PC-3 (cell line): ENCODE measurements at regions not wholly inside any gene's neighbourhood (a gene's known extent, or its start where the extent isn't known, plus 50 kb on each side); places are given as distances from the start of the nearest gene placed in this dataset.
"Not testable (repeated sequence)": the region's sequence is repeated elsewhere in the genome, so short reads cannot be mapped to it uniquely, and the experiment has no call there.

Experiments
- ATAC-seq: fragments of 200-7000 bp; cut with Tn5 transposase; 2 replicates; pipeline ENCODE4 v1.9.1; 2020; ENCODE audit warnings: mild to moderate bottlenecking, moderate library complexity
- BruUV-seq: library from RNA; stranded (reverse); fragments of 400-500 nt; replicated peaks from 2 replicates; lab custom pipeline; 2021; lab: Mats Ljungman, UMichigan
- CTCF ChIA-PET: fragments of 300-600 bp; sonication (Branson Sonifier 250); formaldehyde crosslinking; loops from one replicate; lab custom pipeline; 2022; ENCODE audit warnings: antibody characterized with exemption; lab: Charles Lee
- POLR2A ChIA-PET: fragments of 300-600 bp; sonication (Branson Sonifier 250); formaldehyde crosslinking; loops from one replicate; lab custom pipeline; 2022; ENCODE audit warnings: antibody characterized with exemption; ENCODE audit not compliant: unreplicated experiment; lab: Charles Lee
- DNase-seq: peaks from one replicate; pipeline ENCODE4 v3.0.0-alpha.2; 2015
- H2AFZ ChIP-seq: fragments of 300-600 bp; sonication (generic); 2 replicates; pipeline ENCODE4 v1.6.0; 2016; ENCODE audit warnings: antibody characterized with exemption, low read length
- H3F3A ChIP-seq: fragments of 300-600 bp; sonication (generic); one replicate; pipeline ENCODE4 v1.6.0; 2017; ENCODE audit warnings: antibody characterized with exemption, low read length, control low read depth, mild to moderate bottlenecking; ENCODE audit not compliant: unreplicated experiment
- H3K27ac ChIP-seq: fragments of 300-600 bp; sonication (generic); 2 replicates; pipeline ENCODE4 v1.5.1; 2016; ENCODE audit warnings: mild to moderate bottlenecking, low read length
- H3K27me3 ChIP-seq: fragments of 300-600 bp; sonication (generic); 2 replicates; pipeline ENCODE4 v1.6.1; 2016; ENCODE audit warnings: low read length, mixed read lengths
- H3K36me3 ChIP-seq: fragments of 300-600 bp; sonication (generic); 2 replicates; pipeline ENCODE4 v1.6.1; 2016; ENCODE audit warnings: low read depth, mixed run types, low read length, mixed read lengths
- H3K4me1 ChIP-seq: fragments of 300-600 bp; sonication (generic); 2 replicates; pipeline ENCODE4 v1.5.1; 2016; ENCODE audit warnings: low read length; ENCODE audit not compliant: insufficient read depth
- H3K4me2 ChIP-seq: fragments of 300-600 bp; sonication (generic); 2 replicates; pipeline ENCODE4 v1.6.0; 2016; ENCODE audit warnings: low read length
- H3K4me3 ChIP-seq: fragments of 300-600 bp; sonication (generic); 2 replicates; pipeline ENCODE4 v1.5.1; 2016; ENCODE audit warnings: mild to moderate bottlenecking, low read length, mixed read lengths
- H3K79me2 ChIP-seq: fragments of 300-600 bp; sonication (generic); 2 replicates; pipeline ENCODE4 v1.6.1; 2017; ENCODE audit warnings: low read length, mixed read lengths
- H3K9ac ChIP-seq: fragments of 300-600 bp; sonication (generic); 2 replicates; pipeline ENCODE4 v1.6.0; 2016; ENCODE audit warnings: mild to moderate bottlenecking, low read length
- H3K9me2 ChIP-seq: fragments of 300-600 bp; sonication (generic); replicated peaks from 2 replicates; pipeline ENCODE4 v1.6.1; 2016; ENCODE audit warnings: mixed run types, low read length, mixed read lengths
- H3K9me3 ChIP-seq: fragments of 300-600 bp; sonication (generic); 2 replicates; pipeline ENCODE4 v1.6.1; 2016; ENCODE audit warnings: low read length, mixed read lengths
- H4K20me1 ChIP-seq: fragments of 300-600 bp; sonication (generic); 2 replicates; pipeline ENCODE4 v1.6.1; 2016; ENCODE audit warnings: low read length, mixed read lengths
- EZH2 ChIP-seq: fragments of 300-600 bp; sonication (generic); IDR thresholded peaks from one replicate; pipeline ENCODE4 v1.6.1; 2017; ENCODE audit warnings: antibody characterized with exemption, mild to moderate bottlenecking, low read length; ENCODE audit not compliant: unreplicated experiment
- EZH2phosphoT487 ChIP-seq: fragments of 300-600 bp; sonication (generic); IDR thresholded peaks from 2 replicates; pipeline ENCODE4 v1.6.1; 2018; ENCODE audit warnings: mild to moderate bottlenecking, antibody characterized with exemption, low read length, borderline replicate concordance
- intact Hi-C: fragments of 100-400 bp; cut with micrococcal nuclease; formaldehyde crosslinking; loops from 2 replicates; pipeline ENCODE4 v1.9.0; 2023
- TF ChIP-seq, protein P1 (sequence below): fragments of 300-600 bp; sonication (generic); conservative IDR thresholded peaks from 2 replicates; pipeline ENCODE4 v1.5.1; 2017; ENCODE audit warnings: antibody characterized with exemption, low read depth, mild to moderate bottlenecking, low read length

DNA sequence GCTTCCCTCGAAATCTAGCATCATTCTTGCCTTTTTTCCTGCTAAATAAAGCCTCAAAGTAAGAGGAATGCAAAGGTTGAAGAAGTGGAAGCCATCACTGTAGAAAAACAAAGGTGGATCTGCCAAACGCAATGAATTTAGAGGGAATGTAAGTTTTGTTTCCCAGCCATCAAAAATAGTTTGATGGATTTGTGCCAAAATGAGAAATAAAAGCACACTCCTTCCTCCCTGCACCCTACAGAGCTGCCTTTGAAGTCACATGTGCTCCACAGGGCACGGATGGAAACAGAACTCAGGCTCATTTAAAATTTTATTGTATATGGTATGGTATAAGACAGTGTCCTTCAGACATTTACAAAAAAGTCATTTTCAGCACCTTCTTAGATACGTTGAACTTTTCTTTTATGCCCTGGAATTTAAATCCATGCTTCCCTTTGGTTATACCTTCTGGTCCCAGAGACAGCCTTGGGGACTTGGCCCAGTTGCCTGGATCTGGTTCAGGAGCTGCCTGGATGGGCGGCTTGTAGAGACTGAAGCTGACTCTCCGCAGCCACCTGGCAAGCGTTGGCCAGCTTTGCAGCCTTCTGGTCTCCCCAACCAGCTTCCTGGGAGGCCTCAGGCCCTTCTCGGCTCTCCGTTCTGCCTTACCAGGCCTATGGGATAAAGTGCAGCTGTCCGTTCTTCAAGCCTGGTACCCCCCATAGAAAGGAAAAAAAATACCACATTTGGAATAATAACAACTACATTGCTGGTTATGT, 228.5 kb upstream of the NEBL start:
- Histone ChIP-seq H3K4me3 (no peak overlapping the region), H3K4me2 (no peak overlapping the region), H3K4me1 (no peaks in the 10 kb centered on the region), H3K79me2 (no peaks in the 10 kb centered on the region), H3K9me2 (no peaks in the 10 kb centered on the region), H3K9me3 (no peaks in the 10 kb centered on the region), H3K36me3 (no peaks in the 10 kb centered on the region), H4K20me1 (no peaks in the 10 kb centered on the region), H3K9ac (no peak overlapping the region), H2AFZ (no peak overlapping the region), H3F3A (no peaks in the 10 kb centered on the region), H3K27ac (no peak overlapping the region), H3K27me3 (no peaks in the 10 kb centered on the region)
- DNase-seq (no peak), ATAC-seq (no peak)
- CTCF ChIA-PET: no interaction called here
- POLR2A ChIA-PET: no interaction called here
- no TSS peak for BruUV-seq
- intact Hi-C loops: no loop called here
- TF ChIP-seq, protein P1, sequence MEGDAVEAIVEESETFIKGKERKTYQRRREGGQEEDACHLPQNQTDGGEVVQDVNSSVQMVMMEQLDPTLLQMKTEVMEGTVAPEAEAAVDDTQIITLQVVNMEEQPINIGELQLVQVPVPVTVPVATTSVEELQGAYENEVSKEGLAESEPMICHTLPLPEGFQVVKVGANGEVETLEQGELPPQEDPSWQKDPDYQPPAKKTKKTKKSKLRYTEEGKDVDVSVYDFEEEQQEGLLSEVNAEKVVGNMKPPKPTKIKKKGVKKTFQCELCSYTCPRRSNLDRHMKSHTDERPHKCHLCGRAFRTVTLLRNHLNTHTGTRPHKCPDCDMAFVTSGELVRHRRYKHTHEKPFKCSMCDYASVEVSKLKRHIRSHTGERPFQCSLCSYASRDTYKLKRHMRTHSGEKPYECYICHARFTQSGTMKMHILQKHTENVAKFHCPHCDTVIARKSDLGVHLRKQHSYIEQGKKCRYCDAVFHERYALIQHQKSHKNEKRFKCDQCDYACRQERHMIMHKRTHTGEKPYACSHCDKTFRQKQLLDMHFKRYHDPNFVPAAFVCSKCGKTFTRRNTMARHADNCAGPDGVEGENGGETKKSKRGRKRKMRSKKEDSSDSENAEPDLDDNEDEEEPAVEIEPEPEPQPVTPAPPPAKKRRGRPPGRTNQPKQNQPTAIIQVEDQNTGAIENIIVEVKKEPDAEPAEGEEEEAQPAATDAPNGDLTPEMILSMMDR: no peak
- TF ChIP-seq EZH2 (no peak), EZH2phosphoT487 (no peak)

DNA sequence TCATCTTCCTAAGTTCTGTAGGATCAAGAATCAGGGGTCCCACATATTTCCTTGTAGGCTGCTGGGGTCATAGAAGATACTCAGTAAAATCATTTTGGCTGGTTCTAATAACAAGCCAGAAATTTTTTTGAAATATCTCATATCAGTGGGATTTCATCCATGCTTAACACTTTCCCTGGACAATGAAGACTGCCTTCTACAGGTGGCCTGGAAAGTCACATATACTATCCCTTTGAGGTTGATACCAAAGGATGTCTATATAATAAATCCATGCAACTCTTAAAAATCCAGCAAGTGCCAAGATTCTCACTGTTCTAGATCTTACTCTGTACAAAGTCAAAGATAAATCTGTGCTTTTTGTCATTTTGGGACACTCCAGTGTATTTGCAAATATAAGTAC, 225.8 kb upstream of the NEBL start:
- Histone ChIP-seq H3K9me2 (no peaks in the 10 kb centered on the region), H3K4me3 (no peak overlapping the region), H4K20me1 (no peaks in the 10 kb centered on the region), H3K36me3 (no peaks in the 10 kb centered on the region), H2AFZ (no peak overlapping the region), H3K4me1 (no peaks in the 10 kb centered on the region), H3F3A (no peaks in the 10 kb centered on the region), H3K9me3 (no peaks in the 10 kb centered on the region), H3K27me3 (no peaks in the 10 kb centered on the region), H3K9ac (no peak overlapping the region), H3K27ac (no peak overlapping the region), H3K4me2 (no peak overlapping the region), H3K79me2 (no peaks in the 10 kb centered on the region)
- TF ChIP-seq EZH2 (no peak), EZH2phosphoT487 (no peak)
- intact Hi-C loops: no loop called here
- no TSS peak for BruUV-seq
- ATAC-seq (no peak), DNase-seq (no peak)
- ChIA-PET CTCF (no interaction called here), POLR2A (no interaction called here)

DNA sequence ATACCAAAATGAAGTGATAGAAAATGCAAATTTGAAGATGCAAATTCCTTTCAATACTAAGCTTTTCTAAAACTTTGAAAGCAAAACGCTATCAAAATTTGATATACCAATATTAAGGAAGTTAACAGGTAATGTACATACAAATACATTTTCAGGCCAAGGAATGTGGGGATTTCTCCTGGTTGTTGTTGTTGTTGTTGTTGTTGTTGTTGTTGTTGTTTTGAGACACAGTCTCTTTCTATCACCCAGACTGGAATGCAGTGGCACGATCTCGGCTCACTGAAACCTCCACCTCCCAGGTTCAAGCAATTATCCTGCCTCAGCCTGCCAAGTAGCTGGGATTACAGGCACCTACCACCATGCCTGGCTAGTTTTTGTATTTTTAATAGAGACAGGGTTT, 224.7 kb upstream of the NEBL start:
- POLR2A ChIA-PET, CTCF ChIA-PET, H3K9me2 ChIP-seq, H4K20me1 ChIP-seq, H3K27me3 ChIP-seq, BruUV-seq, H3K9ac ChIP-seq, H3K79me2 ChIP-seq, H3K27ac ChIP-seq, H3K9me3 ChIP-seq, H3K4me2 ChIP-seq, H3K4me3 ChIP-seq, H3K36me3 ChIP-seq, H3F3A ChIP-seq, ATAC-seq, H2AFZ ChIP-seq, H3K4me1 ChIP-seq, intact Hi-C loops, DNase-seq: not testable (repeated sequence)

DNA sequence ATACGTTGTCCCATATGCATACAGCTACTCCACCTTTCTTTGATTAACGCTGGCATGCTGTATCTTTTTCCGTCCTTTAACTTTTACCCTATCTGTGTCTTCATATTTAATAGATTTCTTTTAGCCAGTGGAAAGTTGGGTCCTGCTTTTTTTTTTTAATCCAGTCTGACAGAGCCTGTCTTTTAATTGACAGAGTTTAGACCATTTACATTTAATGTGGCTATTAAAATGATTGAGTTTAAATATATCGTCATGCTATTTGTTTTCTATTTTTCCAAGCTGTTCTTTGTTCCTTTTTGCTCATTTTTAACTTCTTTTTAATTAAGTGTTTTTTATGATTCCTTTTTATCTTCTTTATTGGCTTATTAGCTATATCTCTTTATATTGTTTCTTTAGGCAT, 217.6 kb upstream of the NEBL start:
- POLR2A ChIA-PET: no interaction called here
- H3K79me2 ChIP-seq: no peaks in the 10 kb centered on the region
- CTCF ChIA-PET: no interaction called here

More for the DNA sequence above, 217.6 kb upstream of the NEBL start:
- Histone ChIP-seq H3K9me3 (no peaks in the 10 kb centered on the region), H2AFZ (no peak overlapping the region), H3F3A (no peaks in the 10 kb centered on the region), H3K4me3 (no peak overlapping the region), H3K9ac (no peak overlapping the region), H3K27ac (no peak overlapping the region), H3K27me3 (no peaks in the 10 kb centered on the region), H3K4me1 (no peaks in the 10 kb centered on the region), H4K20me1 (no peaks in the 10 kb centered on the region), H3K4me2 (no peak overlapping the region), H3K9me2 (no peaks in the 10 kb centered on the region), H3K36me3 (no peaks in the 10 kb centered on the region)
- TF ChIP-seq EZH2 (no peak), EZH2phosphoT487 (no peak)
- TF ChIP-seq, protein P1: no peak
- ATAC-seq (no peak), DNase-seq (no peak)
- intact Hi-C loops: no loop called here
- no TSS peak for BruUV-seq
